ENCODE measurements at regions not wholly inside any gene's neighbourhood (a gene's known extent, or its start where the extent isn't known, plus 50 kb on each side); places are given as distances from the start of the nearest gene placed in this dataset.

GRCh38 chr4:120536884-120537283 lies 385.6 kb downstream of the PRDM5 start:
- no peak for DNase-seq
- intact Hi-C loops (cut with DNase I), result no loop called here

GRCh38 chr4:120528428-120528827 lies 394.1 kb downstream of the PRDM5 start:
- intact Hi-C loops (cut with DNase I), result no loop called here
- DNase-seq, result no peak

DNA sequence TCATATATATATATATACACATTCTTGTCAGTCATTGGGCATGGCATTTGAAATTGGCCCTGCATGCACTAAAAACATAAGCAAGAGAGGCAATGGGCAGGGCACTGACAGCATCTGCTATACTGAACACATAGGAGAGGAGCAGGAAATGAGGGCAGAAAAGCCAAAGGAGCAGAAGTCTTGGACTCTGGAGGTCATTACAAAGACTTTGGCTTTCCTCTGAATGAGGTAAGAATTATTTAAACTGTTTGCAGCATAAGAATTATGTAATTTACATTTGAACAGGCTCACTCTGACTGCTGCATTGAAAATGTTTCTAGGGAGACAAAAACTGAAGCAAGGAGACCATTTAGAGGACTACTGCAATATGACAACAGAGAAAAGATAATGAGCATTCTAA lies 396.5 kb downstream of the PRDM5 start:
- intact Hi-C loops (cut with DNase I), result no loop called here
- no peak for DNase-seq

GRCh38 chr4:120525106-120525505 lies 397.4 kb downstream of the PRDM5 start:
- no peak for DNase-seq
- intact Hi-C loops (cut with DNase I), result no loop called here

DNA sequence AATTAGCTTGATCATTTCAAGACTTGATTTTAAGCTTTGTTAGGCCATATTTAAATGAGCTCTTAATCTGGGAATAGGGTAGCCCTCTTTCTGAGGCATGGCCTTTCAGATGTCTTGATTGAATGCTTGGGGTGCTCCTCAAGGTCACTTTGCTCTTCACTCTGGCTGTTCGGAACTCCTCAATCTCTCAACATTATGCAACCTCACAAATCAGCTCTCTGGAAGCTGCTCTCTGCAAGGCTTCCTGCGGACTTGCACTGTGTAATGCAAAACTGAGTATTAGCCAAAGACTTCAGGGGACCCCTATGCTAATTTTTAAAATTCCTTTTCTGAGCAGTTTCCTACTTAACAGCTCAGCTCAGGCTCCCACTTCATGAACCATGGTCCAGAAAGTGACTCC lies 398.3 kb downstream of the PRDM5 start:
- intact Hi-C loops (cut with DNase I), result no loop called here
- DNase-seq, result no peak

DNA sequence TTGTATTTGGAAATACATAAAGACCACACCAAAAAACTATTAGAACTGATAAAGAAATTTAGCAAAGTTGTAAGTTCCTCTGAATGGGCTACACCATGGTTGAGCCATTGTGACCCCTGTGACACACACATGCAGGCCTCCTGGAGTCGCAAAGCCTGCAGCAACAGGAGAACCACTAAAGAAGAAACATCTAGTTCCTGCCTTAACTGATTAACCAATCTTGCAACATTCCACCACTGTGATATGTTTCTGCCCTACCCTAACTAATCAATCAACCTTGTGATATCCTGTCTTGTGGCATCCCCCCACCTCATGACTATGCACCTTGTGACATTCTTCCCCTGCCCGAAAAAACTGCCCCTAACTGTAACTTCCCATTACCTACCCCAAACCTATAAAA lies 401.8 kb downstream of the PRDM5 start:
- DNase-seq, result no peak
- intact Hi-C loops (cut with DNase I), result no loop called here

GRCh38 chr4:120517966-120518365 lies 404.6 kb downstream of the PRDM5 start:
- DNase-seq, result peak in 3 of 42 donors; percentile 6 to 17 (median 12)
- intact Hi-C loops (cut with DNase I), result no loop called here

DNA sequence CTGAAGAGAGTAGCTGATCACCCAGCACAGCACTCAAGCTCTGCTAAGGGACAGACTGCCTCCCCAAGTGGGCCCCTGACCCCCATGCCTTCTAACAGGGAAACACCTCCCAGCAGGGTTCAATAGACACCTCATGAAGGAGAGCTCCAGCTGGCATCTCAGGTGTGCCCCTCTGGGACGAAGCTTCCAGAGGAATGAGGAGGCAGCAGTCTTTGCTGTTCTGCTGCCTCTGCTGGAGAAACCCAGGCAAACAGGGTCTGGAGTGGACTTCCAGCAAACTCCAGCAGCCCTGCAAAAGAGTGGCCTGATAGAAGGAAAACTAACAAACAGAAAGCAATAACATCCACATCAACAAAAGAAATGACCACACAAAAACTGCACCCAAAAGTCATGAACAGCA lies 412.8 kb downstream of the PRDM5 start:
- intact Hi-C loops (cut with DNase I), result no loop called here
- no peak for DNase-seq

DNA sequence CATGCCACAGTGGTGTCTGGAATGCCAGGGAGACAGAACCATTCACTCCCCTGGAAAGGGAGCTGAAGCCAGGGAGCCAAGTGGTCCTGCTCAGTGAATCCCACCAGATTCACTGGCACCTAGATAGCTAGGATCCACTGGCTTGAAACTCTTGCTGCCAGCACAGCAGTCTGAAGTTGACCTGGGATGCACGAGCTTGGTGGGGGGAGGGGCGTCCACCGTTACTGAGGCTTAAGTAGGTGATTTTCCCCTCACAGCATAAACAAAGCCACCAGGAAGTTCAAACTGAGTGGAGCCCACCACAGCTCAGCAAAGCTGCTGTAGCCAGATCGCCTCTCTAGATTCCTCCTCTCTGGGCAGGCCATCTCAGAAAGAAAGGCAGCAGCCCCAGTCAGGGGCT lies 413.3 kb downstream of the PRDM5 start:
- intact Hi-C loops (cut with DNase I), result no loop called here
- DNase-seq, result no peak

GRCh38 chr4:120508036-120508435 lies 414.5 kb downstream of the PRDM5 start:
- intact Hi-C loops (cut with DNase I), result no loop called here
- no peak for DNase-seq

- intact Hi-C loops (cut with DNase I), result no loop called here
- DNase-seq, result no peak
Measured at GRCh38 chr4:120506536-120506935, 416.0 kb downstream of the PRDM5 start.

DNA sequence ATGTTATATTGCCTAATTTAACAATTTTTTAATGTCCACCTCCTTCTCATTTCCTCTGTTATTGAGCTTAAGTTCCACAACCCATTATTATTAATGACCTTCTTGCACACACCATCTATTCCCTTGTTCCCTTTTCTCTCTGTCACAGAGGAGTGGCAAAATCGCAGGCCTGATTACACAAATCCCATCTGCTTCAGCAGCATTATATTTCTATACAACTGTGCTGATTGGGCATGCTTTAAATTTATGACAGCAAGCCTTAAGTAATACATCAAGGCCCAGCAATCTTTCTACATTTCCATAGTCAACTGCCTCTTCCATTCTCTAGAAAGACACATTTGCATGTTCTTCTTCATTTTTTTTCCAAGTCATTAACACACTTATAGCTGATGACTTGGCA lies 423.8 kb downstream of the PRDM5 start:
- intact Hi-C loops (cut with DNase I), result no loop called here
- DNase-seq, result no peak

DNA sequence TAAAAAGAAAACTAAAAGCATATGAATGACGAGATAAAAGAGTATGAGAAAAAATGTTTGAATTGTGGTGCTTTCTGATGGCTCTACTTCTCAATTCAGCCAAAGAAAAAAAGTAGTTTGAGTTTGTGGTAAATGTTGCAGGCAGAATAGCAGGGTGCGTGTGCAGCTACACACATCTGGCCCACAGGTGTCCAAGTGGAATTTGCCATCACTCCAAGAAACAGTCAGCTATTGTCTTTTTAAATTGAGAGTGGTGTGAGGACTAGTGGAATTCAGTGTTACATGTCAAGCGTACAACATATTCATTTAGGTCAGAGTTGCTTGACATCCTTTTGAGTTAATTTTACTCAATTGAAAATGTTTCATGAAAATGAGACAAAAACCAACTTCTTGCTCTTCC lies 424.8 kb upstream of the MAD2L1 start:
- intact Hi-C loops (cut with DNase I), result no loop called here
- DNase-seq, result no peak

- intact Hi-C loops (cut with DNase I), result no loop called here
Measured at GRCh38 chr4:120481756-120482155, 415.1 kb upstream of the MAD2L1 start.

GRCh38 chr4:120472447-120473131 lies 405.9 kb upstream of the MAD2L1 start:
- intact Hi-C loops (cut with DNase I), result no loop called here
- no peak for DNase-seq

More at GRCh38 chr4:120481756-120482155, 415.1 kb upstream of the MAD2L1 start:
- DNase-seq, result no peak

- intact Hi-C loops (cut with DNase I), result no loop called here
- no peak for DNase-seq
Measured at GRCh38 chr4:120466429-120466828, 399.8 kb upstream of the MAD2L1 start.

GRCh38 chr4:120454788-120455187 lies 388.1 kb upstream of the MAD2L1 start:
- intact Hi-C loops (cut with DNase I), result no loop called here
- DNase-seq, result no peak

DNA sequence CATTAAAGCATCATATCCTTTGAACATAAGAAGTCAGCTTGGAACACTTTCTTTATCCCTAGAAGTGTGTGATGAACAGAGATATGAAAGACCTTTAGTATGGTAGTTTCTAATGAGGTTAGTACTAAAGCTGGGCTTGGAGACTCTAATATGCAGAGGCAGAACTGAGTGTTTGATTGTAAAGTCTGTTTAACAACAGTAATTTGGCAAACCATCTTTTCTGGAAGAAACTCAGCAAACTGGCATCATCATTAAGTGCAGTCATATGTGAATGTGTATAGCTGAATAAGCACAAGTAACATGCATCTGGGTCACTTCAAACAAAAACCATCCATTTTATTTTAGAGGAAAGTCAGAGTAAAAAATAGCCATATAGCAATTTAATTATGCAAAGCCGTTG lies 385.9 kb upstream of the MAD2L1 start:
- DNase-seq, result no peak
- intact Hi-C loops (cut with DNase I), result no loop called here

DNA sequence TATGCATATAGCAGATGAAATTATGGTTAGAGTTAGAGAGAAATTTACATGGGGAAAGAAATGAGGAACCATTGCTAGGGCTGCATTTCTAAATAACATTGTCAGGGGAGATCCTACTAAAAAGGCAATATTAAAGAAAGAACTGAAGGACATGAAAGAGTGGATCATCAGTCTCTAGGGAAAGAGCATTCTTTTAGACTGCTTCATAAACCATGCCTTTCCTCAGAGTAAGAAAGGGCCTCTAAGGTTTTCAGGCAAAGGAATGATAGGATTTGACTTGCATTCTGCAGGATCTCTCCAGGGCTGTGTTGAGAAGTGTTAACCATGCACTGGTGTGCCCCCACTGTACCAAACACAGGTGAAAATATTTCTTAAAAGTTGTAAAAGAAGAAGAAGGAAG lies 385.4 kb upstream of the MAD2L1 start:
- DNase-seq, result no peak
- intact Hi-C loops (cut with DNase I), result no loop called here

DNA sequence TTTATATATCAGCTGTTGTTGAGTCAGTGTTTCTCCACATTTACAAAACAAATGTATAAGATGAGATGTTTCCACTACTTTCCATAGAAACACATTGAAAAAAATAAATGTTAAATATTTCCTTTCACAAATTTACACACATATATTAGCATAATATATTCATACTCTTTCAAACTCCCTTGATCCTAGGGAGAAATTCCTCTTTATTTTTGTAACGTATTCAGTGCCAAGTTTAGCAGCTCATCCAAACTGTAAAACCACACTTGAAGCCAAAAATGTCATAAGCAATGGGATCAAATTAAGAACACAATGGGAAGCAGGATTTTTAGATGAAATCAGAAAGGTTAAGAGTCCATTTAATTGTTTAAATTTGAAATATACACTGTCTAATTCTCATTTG lies 381.1 kb upstream of the MAD2L1 start:
- intact Hi-C loops (cut with DNase I), result no loop called here
- DNase-seq, result no peak

DNA sequence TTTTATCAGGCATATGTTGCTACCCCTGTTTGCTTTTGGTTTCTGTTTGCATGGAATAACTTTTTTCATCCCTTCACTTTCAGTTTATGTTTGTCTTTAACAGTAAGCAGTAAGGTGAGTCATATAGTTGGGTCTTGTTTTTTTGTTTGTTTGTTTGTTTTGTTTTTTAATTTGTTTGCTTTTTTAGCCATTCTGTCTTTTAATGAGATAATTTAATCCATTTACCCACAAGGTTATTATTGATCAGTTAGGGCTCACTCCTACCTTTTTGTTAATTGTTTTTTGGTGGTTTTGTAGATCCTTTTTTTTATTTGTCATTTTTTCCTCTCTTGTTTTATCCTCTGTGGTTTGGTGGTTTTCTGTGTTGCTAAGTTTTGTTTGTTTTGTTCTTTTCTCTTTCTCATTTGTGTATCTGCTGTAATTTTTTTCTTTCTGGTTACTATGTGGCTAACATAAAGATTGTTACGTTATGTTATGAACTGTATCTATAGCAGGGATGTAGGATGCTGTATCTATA lies 379.5 kb upstream of the MAD2L1 start:
- DNase-seq, result no peak
- intact Hi-C loops (cut with DNase I), result no loop called here

DNA sequence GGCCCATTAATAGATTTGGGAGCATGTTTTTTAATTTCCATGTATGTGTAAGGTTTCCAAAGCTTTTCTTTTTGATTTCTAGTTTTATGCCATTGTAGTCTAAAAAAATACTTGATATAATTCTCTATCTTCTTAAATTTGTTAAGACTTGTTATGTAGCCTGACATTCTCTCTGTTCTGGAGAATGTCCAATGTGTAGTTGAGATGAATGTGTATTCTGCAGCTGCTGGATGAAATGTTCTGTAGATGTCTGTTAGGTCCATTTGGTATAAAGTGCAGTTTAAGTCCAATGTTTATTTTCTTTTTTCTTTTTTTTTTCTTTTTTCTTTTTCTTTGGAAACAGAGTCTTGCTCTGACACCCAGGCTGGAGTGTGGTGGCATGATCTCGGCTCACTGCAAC lies 378.5 kb upstream of the MAD2L1 start:
- no peak for DNase-seq
- intact Hi-C loops (cut with DNase I), result no loop called here

Data from head of caudate nucleus (tissue), 42 donors.